AG08396 (cell line): ENCODE measurements at regions not wholly inside any gene's neighbourhood (a gene's known extent, or its start where the extent isn't known, plus 50 kb on each side); places are given as distances from the start of the nearest gene placed in this dataset.
"Not testable (repeated sequence)": the region's sequence is repeated elsewhere in the genome, so short reads cannot be mapped to it uniquely, and the experiment has no call there.

Experiments used
- DNase-seq: peaks from one replicate; pipeline ENCODE4 v3.0.0; 2012; ENCODE audit warnings: low spot score, mixed read lengths

DNA sequence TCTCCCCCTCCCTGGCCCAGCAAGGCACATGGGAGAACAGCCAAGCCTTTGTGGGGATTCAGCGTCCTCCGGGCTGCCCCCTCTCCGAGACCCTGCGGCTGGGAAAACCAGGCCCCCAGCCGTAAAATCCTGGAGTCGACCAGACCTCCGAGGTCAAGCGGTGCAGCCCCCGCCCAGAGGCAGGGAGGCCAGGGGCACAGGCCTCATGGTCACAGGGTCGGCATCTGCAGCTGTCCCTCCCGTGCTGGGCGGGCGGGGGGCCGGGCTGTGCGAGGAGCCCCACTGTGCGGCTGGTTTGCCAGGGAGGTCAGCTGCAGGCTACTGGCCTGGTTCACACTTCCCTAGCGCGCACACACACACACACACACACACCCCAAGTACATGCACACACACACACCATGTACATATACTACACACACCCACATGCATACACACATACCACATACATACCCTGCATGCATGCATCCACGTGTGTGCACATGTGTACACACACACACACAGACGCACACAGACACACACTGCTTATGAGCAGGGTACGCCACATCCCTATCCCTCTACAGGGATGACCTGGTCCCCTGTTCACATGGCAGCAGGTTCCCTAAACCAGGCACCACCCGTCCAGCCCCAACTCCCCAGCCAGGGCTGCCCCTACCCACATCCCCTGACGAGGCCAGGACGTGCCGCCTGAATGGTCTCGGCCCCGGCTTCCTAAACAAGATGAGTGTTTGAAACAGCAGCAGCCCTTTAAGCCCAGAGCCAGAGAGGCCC, 108.9 kb upstream of the CIBAR2 start:
- no peak for DNase-seq

DNA sequence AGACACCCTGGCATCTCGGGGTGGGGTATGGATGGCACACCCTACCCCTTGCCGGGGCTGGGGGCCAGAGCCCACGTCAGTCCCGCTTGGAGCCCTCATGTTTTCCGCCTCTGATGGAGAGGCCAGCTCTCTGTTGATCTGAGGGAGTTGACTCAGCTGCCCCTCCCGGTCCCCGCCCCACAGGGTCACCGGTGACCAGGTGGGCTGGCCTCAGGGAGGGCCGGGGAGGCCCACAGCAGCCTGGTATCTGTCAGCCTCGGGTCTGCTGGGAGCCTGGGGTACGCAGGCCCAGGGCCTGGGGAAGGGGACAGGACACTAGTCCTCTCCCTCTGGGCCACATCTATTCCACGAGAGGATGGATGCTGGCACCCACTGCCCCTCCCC, 109.5 kb upstream of the CIBAR2 start:
- no peak for DNase-seq

DNA sequence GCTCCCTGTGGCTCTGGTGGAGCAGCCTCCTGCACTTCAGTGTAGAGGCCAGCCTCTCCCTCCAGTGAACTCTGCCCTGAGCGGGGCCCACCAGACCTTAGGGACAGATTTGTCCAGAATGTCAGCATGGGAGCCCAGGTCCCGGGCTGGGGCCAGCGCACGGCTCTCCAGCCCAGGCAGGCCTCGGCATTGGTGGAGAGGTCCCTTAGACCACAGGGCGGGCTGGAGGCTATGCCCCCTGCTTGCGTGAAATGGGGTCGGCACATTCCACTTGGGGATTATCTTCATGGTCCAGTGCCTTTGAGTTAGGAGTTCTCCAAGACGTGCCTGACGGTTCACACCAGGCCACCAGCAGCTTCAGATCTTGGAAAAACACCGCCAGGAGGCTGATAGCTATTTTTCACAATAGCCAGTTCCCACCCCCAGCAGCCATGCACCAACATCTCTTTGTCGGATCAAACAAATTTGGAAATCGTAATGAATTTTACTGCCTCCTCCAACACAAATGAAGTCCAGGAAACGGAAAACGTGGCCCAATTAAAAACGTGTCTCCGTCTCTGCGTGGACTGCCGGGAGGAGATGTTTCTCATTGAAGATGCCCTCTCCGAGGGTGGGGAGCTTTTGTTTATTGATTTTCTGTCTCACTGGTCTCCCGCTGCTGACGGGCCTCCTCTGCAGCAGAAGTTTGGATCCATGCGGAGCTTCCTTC, 110.0 kb upstream of the CIBAR2 start:
- DNase-seq, result no peak

DNA sequence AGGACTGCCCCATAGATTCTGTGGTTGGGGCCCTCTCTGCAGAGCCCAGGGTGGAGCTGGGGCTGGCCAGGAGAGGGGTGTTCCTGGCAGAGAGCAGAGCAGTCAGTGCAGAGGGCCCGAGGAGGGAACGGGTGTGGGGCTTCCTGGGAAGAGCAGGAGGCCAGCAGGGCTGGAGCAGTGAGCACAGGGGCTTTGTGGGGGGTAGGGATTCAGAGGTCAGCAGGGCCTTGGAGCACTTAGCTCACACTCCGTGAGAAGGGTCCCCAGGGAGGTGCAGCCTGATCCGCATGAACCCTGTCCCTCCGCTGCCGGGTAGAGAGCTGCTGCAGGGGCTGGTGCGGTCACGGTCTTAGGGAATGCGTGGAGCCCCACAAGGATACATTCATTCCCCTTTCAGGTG, 113.0 kb upstream of the CIBAR2 start:
- DNase-seq, result no peak

DNA sequence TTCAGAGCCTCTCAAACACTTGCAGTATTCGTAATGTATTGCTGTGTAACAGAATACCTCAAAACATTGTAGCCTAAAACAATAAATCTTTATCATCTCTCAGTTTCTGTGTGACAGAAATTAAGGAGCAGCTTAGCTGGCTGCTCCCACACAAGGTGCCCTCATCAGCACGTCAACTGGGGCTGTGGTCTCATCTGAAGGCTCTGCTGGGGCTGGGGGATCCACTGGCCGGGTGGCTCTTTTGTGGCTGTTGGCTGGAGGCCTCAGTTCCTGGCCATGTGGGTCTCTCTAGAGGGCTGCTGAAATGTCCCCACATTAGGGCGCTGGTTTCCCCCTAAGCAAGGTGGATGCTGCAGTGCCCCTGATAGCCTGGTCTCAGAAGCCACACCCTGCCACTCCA, 113.4 kb upstream of the CIBAR2 start:
- no peak for DNase-seq

DNA sequence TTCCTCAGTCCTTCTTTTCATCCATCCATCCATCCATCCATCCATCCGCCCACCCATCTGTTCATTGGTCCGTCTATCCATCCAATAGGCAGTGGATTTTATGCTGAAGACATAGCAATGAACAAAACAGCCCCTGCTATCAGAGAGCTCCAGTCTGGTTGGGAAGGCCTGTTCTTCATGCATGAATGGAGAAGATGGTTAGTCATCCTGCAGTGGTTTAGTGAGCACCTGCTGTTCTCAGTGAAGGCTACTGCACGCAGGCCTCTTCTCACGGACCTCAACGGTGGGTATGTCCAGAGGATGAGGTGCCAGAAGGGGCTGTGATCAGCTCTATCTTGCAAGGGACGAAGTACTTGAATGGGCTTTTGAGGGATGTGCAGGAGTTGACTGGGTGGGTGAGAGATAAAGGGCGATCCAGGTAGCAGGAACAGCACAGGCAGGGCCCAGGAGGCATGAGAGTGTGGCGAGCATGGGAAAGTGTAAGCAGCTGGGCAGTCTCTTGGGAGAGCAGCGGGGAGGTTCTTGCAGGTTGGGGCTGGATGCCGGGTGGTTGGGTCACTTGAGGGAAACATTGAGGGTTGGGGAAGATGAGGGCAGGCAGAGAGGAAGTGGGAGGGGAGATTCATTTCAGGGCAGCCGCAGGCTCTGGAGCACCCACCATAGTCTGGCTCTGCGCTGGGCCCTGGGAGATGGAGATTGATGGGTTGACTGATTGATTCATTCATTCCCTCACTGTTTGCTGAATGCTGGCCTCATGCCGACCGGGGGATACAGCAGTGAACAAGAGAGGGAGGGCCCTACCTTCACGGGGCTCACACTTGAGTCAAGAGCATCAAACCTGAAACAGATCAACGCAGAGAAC, 115.0 kb upstream of the CIBAR2 start:
- no peak for DNase-seq

DNA sequence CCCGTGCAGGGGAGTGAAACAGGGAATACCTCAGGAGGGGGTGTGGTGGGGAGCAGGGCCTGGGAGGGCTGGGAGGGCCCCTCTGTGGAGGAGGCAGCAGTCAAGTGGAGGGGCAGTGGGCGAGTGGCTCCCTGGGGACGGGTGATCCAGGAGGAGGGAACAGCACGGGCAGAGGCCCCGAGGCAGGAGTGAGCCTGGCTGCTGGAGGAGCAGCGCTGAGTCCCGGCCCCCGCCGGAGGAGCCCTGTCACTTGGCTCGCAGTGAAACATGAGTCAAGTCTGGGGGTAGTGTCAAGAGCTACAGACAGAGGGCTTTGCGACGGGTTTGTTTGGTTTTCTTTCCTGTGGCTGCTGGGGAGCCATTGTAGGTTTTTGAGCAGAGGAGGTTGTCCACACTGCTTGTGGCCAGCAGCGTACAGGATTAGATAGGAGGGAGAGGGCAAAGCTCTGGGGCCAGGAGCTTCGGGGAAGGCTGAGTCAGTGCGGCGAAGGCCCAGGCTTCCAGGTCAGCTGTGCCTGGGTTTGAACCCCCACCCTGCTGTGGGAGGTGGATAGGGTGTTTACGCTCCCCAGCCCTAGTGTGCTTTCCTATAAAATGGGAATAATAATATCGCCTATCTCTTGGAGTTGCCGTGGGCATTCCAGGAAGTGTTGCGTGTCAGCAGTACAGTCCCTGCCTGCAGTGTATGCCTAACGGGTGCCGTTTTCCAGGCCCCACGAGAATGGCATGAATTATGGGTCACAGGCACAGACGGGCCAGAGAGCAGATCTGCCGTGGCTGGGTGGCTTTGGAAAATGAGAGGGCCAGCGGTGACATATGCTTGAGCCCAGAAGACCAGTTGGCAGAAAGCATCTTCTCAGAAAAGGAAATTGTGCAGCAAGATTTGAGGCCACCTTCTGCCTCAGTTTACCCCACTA, 115.9 kb upstream of the CIBAR2 start:
- peak; percentile 89 for DNase-seq

DNA sequence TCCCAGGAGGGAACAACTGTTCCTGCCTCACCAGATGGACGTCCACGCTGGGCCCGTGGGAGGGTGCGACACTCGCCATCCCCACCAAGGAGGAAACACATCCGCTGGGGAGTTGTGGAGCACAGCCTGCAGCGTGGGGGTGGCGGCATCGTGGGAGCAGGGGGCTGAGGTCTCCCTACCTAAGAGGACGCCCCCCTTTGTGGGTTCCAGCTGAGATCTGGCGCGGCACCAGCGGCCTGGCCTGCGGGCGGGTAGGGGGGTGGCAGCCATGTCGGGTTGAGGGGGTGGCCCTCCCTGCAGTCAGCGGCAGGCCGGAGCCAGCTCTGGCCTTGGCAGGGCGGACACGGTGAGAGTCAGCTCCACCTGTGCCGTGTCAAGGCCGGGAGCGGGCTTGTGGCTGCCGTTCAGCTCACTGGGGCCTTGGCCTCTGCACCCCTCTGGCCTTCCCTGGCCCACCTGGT, 116.7 kb upstream of the CIBAR2 start:
- DNase-seq, result no peak

DNA sequence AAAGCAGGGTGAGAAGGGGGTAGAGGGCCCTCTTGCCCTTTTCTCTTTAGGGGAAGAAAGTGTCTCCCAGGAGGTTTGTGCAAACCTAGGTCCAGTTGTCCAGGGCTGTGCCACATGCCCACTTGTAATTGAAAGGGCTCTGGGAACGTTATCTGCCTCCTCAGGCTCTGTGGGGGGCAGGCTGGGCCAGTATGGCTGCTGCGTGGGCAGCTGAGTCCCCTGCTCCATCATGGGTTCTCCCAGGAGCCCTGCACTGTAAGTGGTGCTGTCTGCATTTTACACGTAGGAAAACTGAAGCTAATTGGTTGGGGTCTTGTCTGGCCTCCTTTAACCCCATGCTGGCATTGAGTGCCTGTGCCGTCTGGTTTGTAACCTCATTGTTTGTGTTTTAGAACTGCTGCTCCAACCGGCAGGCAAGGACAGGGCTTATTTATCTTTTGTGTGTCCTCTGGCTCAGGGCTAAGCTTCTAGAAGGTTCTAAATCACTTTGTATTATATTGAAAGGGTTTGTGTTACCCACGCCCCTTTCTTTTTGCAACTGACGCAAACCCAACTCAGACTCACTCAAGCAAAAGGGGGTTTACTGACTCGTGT, 117.7 kb upstream of the CIBAR2 start:
- no peak for DNase-seq

DNA sequence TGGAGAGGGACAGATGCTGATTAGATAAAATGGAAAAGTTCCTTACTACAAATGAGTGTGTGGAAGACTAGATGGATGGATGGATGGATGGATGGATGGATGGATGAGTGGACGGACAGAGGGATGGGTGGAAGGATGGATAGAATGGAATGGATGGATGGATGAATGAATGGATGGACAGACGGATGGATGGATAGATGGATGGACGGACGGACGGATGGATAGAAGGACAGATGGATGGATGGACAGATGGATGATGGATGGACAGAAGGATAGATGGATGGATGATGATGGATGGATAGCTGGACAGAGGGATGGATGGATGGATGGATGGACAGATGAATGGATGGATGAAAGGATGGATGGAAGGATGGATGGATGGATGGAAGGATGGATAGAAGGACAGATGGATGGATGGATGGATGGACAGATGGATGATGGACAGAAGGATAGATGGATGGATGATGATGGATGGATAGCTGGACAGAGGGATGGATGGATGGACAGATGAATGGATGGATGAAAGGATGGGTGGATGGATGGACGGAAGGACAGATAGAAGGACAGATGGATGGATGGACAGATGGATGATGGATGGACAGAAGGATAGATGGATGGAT, 118.6 kb upstream of the CIBAR2 start:
- not testable (repeated sequence) for DNase-seq

DNA sequence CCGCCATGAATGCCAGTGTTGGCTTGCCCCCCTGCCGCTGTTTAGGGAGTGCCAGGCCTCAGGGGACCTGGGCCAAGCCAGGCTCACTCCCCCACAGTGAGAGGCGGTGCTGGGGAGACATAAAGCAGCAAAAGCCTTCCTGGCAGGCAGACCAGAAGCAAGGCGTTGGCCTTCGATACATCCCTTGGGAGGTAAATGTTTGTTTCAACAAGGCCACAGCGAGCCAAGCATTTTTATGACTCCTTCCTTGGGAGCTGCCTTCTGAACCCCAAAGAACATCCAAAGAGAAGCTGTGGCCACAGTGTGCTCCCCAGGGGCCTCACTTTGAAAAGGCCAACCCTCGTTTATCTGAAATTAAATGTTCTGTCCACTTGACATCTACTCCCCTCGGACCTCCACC, 119.7 kb upstream of the CIBAR2 start:
- DNase-seq, result no peak

DNA sequence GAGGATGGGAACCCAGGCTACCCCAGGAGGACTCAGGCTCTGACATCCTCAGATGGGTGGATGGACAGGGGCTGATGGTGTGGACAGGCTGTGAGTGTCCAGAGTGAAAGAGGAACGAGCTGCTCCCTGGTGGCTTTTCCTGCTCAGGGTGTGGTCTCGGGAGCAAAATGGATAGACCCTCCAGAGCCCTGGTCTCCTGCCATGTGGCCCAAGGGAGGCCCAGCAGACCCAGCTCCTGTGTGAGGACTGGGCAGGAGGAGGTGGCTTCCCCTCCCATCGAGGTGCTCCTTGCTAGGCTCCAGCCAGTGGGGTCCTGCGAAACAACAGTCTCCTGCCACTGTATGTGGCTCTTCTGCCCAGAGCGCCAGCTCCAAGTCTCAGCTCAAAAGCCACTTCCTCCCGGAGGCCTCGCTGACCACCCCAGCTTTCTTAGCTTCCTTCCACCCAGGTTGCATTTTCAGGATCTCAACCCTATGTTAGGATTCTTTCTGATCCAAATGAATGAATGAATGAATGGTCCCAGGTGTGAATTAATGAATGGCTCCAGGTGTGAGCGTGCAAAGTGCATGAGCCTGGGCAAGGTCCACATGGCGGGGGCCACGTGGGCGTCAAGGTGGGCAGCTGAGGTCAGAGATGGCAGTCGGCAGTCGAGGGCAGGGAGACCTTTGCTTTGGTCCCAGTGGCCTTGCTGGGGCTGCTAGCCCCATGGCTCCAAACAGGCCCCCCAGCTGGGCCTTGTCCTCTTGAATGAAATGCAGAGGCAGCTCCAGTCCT, 120.3 kb upstream of the CIBAR2 start:
- no peak for DNase-seq

DNA sequence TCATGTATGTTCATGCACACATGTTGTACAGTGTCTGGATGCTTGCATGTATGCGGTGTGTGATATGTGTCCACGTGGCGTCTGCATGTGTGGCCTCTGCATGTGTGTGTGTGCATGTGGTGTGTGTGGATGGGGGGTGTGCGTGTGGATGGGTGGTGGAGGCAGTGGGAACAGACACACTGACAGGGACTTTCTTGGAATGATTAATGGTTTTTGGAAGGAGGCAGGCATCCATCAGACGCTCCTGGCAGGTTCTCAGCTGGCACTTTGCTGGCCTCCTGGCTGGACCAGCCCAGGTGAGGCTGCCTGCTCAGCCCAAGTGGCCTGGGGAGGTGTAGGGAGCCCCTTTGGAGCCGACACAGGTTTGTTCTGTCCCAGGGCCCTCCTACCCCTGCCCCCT, 121.2 kb upstream of the CIBAR2 start:
- DNase-seq, result no peak

DNA sequence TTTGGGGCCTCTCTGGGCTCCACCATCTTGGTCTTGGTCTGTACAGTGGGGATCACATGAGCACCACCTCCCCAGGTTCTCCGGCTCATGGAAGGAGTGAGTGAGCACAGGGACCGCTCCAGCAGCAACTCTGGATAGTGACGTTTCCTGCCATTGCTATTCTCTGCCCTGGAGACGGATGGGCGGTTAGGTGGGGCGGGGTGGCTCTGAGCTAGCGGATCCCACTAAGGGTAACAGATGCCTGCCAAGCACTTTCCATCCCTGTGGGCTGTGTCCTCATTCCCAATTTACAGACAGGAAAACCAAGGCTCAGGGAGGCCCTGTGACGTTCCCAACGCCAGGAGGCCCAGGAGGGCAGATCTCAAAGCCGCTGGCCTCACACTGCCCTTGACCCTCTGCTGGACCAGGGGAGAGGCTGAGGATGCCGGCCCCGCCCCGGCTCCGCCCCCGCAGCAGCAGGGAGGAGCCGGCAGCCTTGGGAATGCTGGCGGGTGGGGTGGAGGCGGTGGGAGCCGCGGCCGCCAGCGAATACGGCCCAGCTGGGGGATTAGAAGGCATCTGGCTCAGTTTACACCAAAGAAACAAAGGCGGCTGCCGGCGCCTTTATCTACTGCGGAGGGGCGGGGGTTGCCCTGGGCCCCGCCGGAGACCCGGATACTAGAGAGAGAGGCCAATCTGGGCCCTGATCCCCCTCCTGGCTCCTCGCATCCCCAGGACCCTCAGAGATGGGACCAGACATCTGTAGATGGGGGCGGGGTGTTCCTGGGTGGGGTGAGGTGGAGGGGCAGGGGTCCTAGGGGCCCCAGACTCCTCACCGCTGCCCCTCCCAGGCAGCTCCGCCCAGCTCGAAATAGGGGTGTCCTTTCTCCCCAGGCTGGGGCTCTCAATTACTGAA, 122.3 kb upstream of the CIBAR2 start:
- peak; percentile 95 for DNase-seq

DNA sequence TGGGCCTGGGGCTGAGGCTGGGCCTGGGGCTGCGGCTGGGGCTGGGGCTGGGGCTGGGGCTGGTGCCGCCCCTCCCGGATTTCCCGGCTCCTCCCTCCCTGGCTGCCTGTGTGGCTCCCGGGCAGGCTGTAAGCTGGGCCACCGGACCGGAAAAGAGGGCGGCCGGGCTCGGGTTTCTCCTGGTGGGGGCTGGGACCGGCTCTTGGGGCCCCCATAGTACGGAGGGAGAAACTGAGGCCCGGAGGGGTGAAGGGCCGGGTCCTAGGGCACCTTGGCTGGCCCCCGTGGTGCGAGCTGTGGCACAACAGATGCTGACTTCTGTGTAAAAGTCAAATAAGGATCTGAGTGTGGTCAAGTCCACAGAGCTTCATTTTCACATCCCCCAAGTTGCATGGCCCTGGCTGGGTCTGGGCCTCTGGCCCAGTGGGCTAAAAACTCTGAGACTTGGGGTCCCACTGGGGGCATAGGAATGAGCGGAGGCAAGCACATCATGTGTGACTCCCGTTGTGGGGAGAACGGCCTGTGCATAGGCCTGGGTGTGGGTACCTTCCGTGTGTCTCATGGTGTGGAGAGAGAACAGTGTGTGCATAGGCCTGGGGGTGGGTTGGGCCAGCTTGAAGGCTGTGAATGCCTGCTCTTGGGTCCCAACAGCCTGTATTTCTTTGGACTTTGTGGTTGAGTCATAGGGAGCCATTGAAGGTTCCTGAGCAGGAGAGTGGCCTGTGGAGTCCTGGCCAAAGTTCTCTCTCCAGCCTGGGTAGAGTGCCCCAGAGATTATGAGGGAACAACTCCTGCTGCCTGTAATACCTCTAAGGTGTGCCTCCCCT, 123.9 kb upstream of the CIBAR2 start:
- peak; percentile 51 for DNase-seq

DNA sequence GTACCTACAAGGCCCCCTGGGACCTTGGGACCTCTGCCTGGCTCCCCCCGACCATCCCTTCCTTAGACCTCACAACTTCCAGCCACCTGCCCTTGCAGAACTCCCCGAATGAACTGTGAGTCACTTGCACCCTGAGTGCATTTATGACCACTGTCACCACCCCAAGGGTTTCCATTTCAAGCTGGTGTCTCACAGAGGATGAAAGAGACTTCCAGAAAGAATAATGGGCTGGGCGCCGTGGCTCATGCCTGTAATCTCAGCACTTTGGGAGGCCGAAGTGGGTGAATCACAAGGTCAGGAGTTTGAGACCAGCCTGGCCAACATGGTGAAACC, 124.5 kb upstream of the CIBAR2 start:
- peak; percentile 80 for DNase-seq

DNA sequence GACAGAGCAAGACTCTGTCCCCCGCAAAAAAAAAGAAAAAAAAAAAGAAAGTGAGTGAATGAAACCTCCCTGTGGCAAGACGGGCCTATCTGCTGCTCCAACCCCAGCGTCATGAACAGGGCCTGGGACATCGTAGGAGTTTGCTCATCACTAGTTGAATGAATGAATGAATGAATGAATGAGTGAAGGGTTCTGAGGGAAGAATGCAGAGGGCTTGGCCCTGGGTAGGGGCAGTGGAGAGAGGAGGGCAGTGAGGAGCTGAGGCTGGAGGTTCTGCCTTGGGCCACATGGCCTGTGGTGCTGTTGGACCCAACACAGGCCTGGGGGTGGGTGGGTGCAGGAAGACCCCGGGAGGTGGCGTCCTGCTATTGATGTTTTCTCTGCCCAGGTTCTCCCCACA, 125.5 kb upstream of the CIBAR2 start:
- DNase-seq, result no peak

DNA sequence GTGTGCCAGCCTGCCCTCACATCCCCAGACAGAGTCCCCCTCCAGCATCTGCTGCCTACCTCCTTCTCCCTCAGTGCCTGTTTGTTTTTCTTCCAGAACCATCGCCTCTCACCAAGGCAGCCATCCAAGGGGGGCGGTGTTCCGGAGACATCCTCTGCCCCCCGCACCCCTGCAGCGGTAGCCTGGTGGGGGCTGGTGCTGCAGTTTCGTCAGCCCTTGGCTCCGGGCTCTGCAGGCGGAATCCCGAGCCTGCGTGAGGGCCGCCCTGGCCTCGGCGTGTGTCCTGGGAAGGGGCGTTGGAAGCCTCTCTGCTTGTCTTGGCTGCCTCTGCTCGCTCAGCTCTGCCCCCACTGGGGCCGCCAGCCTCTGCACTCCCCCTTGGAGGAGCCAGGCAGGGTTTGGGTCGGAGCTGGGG, 126.0 kb upstream of the CIBAR2 start:
- DNase-seq, result peak; percentile 92
